Endothelial cell (in vitro differentiated cells): ENCODE measurements at regions not wholly inside any gene's neighbourhood (a gene's known extent, or its start where the extent isn't known, plus 50 kb on each side); places are given as distances from the start of the nearest gene placed in this dataset.

ENCODE experiments used
- DNase-seq: peaks from one replicate; pipeline ENCODE4 v3.0.0; 2021; ENCODE audit warnings: low spot score
- H3K27ac Mint-ChIP-seq: one replicate; pipeline ENCODE4 v1.8.0; 2021; ENCODE audit warnings: mixed read lengths, inconsistent platforms; ENCODE audit not compliant: unreplicated experiment
- H3K27me3 Mint-ChIP-seq: one replicate; pipeline ENCODE4 v1.8.0; 2021; ENCODE audit warnings: mild to moderate bottlenecking, moderate library complexity, mixed read lengths, inconsistent platforms; ENCODE audit not compliant: unreplicated experiment
- H3K36me3 Mint-ChIP-seq: one replicate; pipeline ENCODE4 v1.8.0; 2021; ENCODE audit warnings: mild to moderate bottlenecking, low read depth, mixed read lengths, inconsistent platforms; ENCODE audit not compliant: unreplicated experiment
- H3K4me1 Mint-ChIP-seq: one replicate; pipeline ENCODE4 v1.8.0; 2021; ENCODE audit warnings: mild to moderate bottlenecking, mixed read lengths, inconsistent platforms; ENCODE audit not compliant: unreplicated experiment
- H3K4me3 Mint-ChIP-seq: one replicate; pipeline ENCODE4 v1.8.0; 2021; ENCODE audit warnings: mild to moderate bottlenecking, mixed read lengths, inconsistent platforms; ENCODE audit not compliant: unreplicated experiment
- H3K9me3 Mint-ChIP-seq: one replicate; pipeline ENCODE4 v1.8.0; 2021; ENCODE audit warnings: mixed read lengths, inconsistent platforms; ENCODE audit not compliant: unreplicated experiment
- CTCF ChIP-seq: fragments of 200-600 bp; sonication (generic); IDR thresholded peaks from one replicate; pipeline ENCODE4 v1.5.0; 2021; ENCODE audit warnings: antibody characterized with exemption; ENCODE audit not compliant: unreplicated experiment

GRCh38 chr3:101149707-101150106, 156.5 kb upstream of the ABI3BP start:
- Mint-ChIP-seq H3K27me3 (no peaks in the 10 kb centered on the region), H3K27ac (no peak overlapping the region), H3K9me3 (no peaks in the 10 kb centered on the region), H3K36me3 (no peaks in the 10 kb centered on the region), H3K4me3 (no peak overlapping the region), H3K4me1 (no peaks in the 10 kb centered on the region)
- no peak for DNase-seq
- no peak for TF ChIP-seq CTCF

DNA sequence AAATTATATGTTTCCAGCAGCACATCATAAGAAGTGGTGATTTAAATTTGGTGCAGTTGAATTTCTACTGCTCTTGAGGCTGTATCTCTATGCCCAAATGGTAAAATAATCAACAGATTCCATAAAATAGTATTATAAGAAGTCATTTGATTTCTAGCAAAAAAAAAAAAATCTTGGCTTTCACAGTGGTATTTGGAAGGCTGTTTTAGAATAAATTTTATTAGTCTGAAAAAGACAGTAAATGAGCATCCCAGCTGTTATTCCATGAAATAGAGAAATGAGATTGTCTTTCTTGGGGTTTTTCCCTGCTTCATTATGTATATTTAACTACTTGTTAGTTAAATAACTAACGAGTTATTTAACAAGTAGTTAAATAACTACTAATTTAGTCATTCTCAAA, 156.0 kb upstream of the ABI3BP start:
- Mint-ChIP-seq H3K36me3 (no peaks in the 10 kb centered on the region), H3K27me3 (no peaks in the 10 kb centered on the region), H3K4me1 (no peaks in the 10 kb centered on the region), H3K4me3 (no peak overlapping the region), H3K27ac (no peak overlapping the region), H3K9me3 (no peaks in the 10 kb centered on the region)
- DNase-seq: no peak
- no peak for TF ChIP-seq CTCF

DNA sequence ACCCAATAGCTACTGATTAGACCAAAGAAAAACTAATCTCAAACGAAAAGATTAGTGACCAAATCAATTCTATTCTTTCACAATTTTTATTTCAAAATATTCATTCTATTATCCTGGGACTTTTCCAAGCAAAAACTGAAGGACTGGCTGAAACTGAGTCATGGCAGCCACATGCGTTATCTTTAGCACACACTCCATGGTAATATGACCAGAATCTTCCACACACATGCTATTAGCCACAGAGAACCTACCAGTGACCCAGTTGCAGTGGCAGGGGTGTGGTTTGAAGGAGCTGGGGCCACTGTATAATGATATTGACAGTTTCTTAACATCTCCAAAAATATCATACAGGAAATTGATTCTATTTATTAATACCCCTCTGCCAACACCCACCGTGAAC, 154.8 kb upstream of the ABI3BP start:
- Mint-ChIP-seq H3K9me3 (no peaks in the 10 kb centered on the region), H3K36me3 (no peaks in the 10 kb centered on the region), H3K27ac (no peak overlapping the region), H3K4me3 (no peak overlapping the region), H3K4me1 (no peaks in the 10 kb centered on the region), H3K27me3 (no peaks in the 10 kb centered on the region)
- no peak for DNase-seq
- no peak for TF ChIP-seq CTCF

DNA sequence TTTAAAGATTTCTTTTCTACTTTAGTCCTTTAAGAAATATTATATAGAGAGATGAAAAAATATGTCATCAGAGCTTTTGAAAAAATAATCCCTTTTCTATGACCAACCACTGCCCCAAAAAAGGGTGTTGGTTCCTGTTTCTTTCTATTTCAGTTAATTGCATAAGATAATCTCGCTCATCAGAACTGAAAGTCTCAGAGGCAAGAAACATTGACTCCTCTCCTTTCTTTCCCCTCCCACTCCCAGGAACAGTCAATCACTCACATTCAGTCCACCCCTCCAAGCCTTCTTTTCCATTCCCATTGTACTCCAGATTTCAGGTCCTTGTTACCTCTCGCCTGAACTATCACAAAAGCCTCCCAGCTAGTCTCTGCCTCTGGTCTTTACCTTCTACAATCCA, 153.7 kb upstream of the ABI3BP start:
- DNase-seq: no peak
- H3K4me1 Mint-ChIP-seq: peaks cover 5% of the 10 kb centered on the region
- no peak for TF ChIP-seq CTCF
- no peak overlapping the region for H3K4me3 Mint-ChIP-seq
- no peaks in the 10 kb centered on the region for H3K27me3 Mint-ChIP-seq
- no peaks in the 10 kb centered on the region for H3K9me3 Mint-ChIP-seq
- no peaks in the 10 kb centered on the region for H3K36me3 Mint-ChIP-seq
- no peak overlapping the region for H3K27ac Mint-ChIP-seq

DNA sequence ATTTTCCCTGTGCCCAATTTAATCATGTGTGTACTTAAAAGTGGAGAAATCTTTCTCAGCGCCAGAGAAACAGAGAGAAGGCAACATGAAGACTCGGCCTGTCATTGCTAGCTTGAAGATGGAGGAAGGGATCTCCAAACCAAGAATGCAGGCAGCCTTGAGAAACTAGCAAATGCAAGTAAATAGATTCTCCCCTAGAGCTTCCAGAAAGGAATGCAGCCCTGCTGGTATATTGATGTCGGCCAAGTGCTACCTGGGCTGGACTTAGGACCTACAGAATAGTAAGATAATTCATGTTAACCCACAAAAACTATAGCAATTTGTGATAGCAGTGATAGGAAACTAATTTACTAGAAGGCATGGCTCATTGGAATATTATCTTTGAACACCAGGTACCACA, 150.9 kb upstream of the ABI3BP start:
- no peak overlapping the region for H3K4me3 Mint-ChIP-seq
- TF ChIP-seq CTCF: no peak
- no peaks in the 10 kb centered on the region for H3K36me3 Mint-ChIP-seq
- DNase-seq: no peak
- peaks cover 11% of the 10 kb centered on the region for H3K4me1 Mint-ChIP-seq
- no peaks in the 10 kb centered on the region for H3K9me3 Mint-ChIP-seq
- H3K27ac Mint-ChIP-seq: no peak overlapping the region
- peaks cover 2% of the 10 kb centered on the region for H3K27me3 Mint-ChIP-seq
